A673 (cell line): ENCODE measurements at regions not wholly inside any gene's neighbourhood (a gene's known extent, or its start where the extent isn't known, plus 50 kb on each side); places are given as distances from the start of the nearest gene placed in this dataset.

Source experiments
- BruUV-seq: library from RNA; stranded (reverse); fragments of 400-500 nt; replicated peaks from 2 replicates; lab custom pipeline; 2021; lab: Mats Ljungman, UMichigan
- CTCF ChIA-PET: fragments of 300-600 bp; sonication (Branson Sonifier 250); formaldehyde crosslinking; loops from one replicate; lab custom pipeline; 2022; ENCODE audit warnings: antibody characterized with exemption; lab: Charles Lee
- POLR2A ChIA-PET: fragments of 300-600 bp; sonication (Branson Sonifier 250); formaldehyde crosslinking; loops from one replicate; lab custom pipeline; 2022; ENCODE audit warnings: antibody characterized with exemption; ENCODE audit not compliant: low non-redundant PET; lab: Charles Lee
- DNase-seq: peaks from one replicate; pipeline ENCODE4 v3.0.0-alpha.2; 2015; ENCODE audit warnings: low spot score
- H3K27ac ChIP-seq: fragments of 200-600 bp; sonication (generic); 2 replicates; pipeline ENCODE4 v1.5.1; 2016; ENCODE audit warnings: mixed run types, low read depth, mild to moderate bottlenecking, mixed read lengths, antibody characterized with exemption, low read length; ENCODE audit not compliant: poor library complexity, severe bottlenecking
- H3K27me3 ChIP-seq: fragments of 200-600 bp; sonication (generic); replicated peaks from 2 replicates; pipeline ENCODE4 v1.6.1; 2017; ENCODE audit warnings: mixed run types, low read depth, mild to moderate bottlenecking, mixed read lengths, antibody characterized with exemption, low read length; ENCODE audit not compliant: insufficient read depth, poor library complexity
- H3K36me3 ChIP-seq: fragments of 200-600 bp; sonication (generic); 2 replicates; pipeline ENCODE4 v1.6.1; 2016; ENCODE audit warnings: mixed run types, mild to moderate bottlenecking, mixed read lengths, antibody characterized with exemption, low read length; ENCODE audit not compliant: insufficient read depth, poor library complexity, severe bottlenecking
- H3K4me1 ChIP-seq: fragments of 200-600 bp; sonication (generic); 2 replicates; pipeline ENCODE4 v1.6.1; 2017; ENCODE audit warnings: mixed run types, mild to moderate bottlenecking, mixed read lengths, antibody characterized with exemption, low read length; ENCODE audit not compliant: insufficient read depth, poor library complexity, severe bottlenecking
- H3K4me3 ChIP-seq: fragments of 200-600 bp; sonication (generic); 2 replicates; pipeline ENCODE4 v1.5.1; 2016; ENCODE audit warnings: low read depth, mixed run types, mild to moderate bottlenecking, mixed read lengths, low read length; ENCODE audit not compliant: poor library complexity, severe bottlenecking
- H3K9me3 ChIP-seq: fragments of 200-600 bp; sonication (generic); 2 replicates; pipeline ENCODE4 v1.6.1; 2016; ENCODE audit warnings: mixed run types, low read depth, mild to moderate bottlenecking, mixed read lengths, antibody characterized with exemption, low read length; ENCODE audit not compliant: poor library complexity, severe bottlenecking
- EZH2 ChIP-seq: fragments of 200-600 bp; sonication (generic); IDR thresholded peaks from 2 replicates; pipeline ENCODE4 v1.6.1; 2017; ENCODE audit warnings: borderline replicate concordance, low read depth, mild to moderate bottlenecking, mixed read lengths, antibody characterized with exemption, low read length; ENCODE audit not compliant: poor library complexity, severe bottlenecking
- intact Hi-C: fragments of 100-400 bp; cut with micrococcal nuclease; formaldehyde crosslinking; loops from one replicate; pipeline ENCODE4 v1.10.0; 2022; ENCODE audit not compliant: unreplicated experiment
- TF ChIP-seq, protein P1 (sequence below): fragments of 300-800, 200-600 bp; sonication (generic); conservative IDR thresholded peaks from 2 replicates; pipeline ENCODE4 v1.5.1; 2017; ENCODE audit warnings: low read depth, mild to moderate bottlenecking, antibody characterized with exemption, low read length, moderate library complexity, mixed read lengths

DNA sequence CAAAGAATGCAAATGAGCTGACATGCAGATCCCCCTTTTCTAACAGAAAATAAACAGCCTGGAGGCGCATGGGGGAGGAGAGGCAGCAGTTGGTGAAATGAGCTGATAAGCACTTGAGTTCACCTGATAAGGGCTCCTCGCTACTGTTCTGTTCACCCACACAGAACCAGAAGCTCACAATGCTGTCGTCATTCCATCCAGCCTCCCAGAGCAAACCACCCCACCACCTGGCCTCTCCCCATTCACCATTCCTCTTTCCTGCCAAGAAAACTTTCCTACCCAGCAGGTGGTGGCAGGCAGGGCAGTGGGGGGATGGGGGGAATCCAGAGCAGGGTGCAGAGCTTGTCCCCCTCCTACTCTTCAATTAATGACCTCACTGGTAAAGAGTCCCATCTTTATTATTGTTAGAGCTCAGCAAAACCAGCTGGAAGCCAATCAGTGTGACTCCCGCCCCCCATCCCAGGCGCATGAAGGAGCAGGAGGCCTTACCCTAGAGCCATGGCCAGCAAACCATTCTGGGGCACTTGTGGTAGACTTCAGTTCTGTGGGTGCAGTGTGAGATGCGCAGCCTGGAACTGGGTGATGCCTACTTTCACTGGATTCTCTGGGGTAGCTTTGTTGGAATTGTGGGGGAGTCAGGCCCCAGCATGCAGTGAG lies 350.3 kb downstream of the ZIC3 start:
- TF ChIP-seq, protein P1, sequence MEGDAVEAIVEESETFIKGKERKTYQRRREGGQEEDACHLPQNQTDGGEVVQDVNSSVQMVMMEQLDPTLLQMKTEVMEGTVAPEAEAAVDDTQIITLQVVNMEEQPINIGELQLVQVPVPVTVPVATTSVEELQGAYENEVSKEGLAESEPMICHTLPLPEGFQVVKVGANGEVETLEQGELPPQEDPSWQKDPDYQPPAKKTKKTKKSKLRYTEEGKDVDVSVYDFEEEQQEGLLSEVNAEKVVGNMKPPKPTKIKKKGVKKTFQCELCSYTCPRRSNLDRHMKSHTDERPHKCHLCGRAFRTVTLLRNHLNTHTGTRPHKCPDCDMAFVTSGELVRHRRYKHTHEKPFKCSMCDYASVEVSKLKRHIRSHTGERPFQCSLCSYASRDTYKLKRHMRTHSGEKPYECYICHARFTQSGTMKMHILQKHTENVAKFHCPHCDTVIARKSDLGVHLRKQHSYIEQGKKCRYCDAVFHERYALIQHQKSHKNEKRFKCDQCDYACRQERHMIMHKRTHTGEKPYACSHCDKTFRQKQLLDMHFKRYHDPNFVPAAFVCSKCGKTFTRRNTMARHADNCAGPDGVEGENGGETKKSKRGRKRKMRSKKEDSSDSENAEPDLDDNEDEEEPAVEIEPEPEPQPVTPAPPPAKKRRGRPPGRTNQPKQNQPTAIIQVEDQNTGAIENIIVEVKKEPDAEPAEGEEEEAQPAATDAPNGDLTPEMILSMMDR = no peak
- TF ChIP-seq EZH2 = no peak
- no peak overlapping the region for H3K27ac ChIP-seq
- H3K4me1 ChIP-seq = no peaks in the 10 kb centered on the region
- ChIA-PET POLR2A (no interaction called here), CTCF (no interaction called here)
- DNase-seq = no peak
- H3K27me3 ChIP-seq = no peaks in the 10 kb centered on the region
- H3K9me3 ChIP-seq = no peaks in the 10 kb centered on the region
- H3K36me3 ChIP-seq = no peaks in the 10 kb centered on the region
- H3K4me3 ChIP-seq = no peak overlapping the region
- BruUV-seq = no TSS peak
- intact Hi-C loops = no loop called here

DNA sequence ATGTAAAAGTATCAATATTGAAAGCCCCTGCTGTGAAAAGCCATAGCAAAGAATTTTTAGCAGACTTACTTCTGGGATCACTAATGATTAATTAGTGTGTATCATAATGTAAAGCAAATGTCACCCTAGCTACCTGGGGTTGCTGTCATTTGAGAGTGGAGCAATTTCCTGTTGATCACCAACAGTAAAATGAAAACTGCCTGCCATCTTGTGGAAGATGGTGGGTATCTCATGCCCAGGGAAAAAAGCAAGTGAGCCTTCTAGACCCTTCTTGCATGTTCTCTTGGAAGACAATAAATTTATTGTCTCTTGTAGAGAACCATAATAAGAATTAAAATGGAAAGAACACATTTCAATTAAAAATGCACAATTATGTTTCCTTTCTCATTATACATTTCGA lies 360.2 kb downstream of the ZIC3 start:
- H3K36me3 ChIP-seq = no peaks in the 10 kb centered on the region
- no peaks in the 10 kb centered on the region for H3K4me1 ChIP-seq
- H3K9me3 ChIP-seq = no peaks in the 10 kb centered on the region
- ChIA-PET CTCF (interaction anchor here (0.6 to 1.0 kb wide), 2 partner anchors 494 to 652 kb away, joined by 3 to 5 read pairs; no protein-coding TSS in a partner anchor), POLR2A (no interaction called here)
- BruUV-seq = no TSS peak
- H3K4me3 ChIP-seq = no peak overlapping the region
- DNase-seq = peak; percentile 47
- no peak overlapping the region for H3K27ac ChIP-seq
- no peaks in the 10 kb centered on the region for H3K27me3 ChIP-seq
- TF ChIP-seq EZH2 = no peak
- TF ChIP-seq, protein P1 = peak; percentile 65
- intact Hi-C loops = loop anchor here (5.0 kb wide), 2 partner anchors 364 to 974 kb away; no protein-coding TSS in a partner anchor

DNA sequence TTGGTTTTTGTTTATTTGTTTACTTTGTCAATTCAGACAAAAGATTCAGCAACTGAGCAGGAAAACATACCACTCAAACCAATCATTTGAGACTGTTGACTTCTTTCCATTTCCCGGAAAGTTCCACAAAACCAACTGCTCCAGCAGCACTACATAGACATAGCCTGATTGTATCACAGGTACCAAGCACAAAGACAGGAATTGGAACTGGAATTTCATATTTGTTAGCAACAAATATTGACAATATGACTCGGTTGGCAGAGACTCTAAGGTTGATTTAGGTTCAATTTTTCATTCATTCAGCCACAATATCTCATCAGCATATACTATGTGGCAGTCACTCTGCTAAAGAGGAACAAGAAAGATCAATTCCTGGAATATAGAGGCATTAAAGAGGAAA lies 364.0 kb downstream of the ZIC3 start:
- no peak for DNase-seq
- TF ChIP-seq EZH2 = no peak
- TF ChIP-seq, protein P1 = no peak
- Histone ChIP-seq H3K27ac (no peak overlapping the region), H3K4me3 (no peak overlapping the region), H3K4me1 (no peaks in the 10 kb centered on the region), H3K27me3 (no peaks in the 10 kb centered on the region), H3K36me3 (no peaks in the 10 kb centered on the region), H3K9me3 (peaks cover 8% of the 10 kb centered on the region)
- intact Hi-C loops = loop anchor here (5.0 kb wide), 2 partner anchors 368 to 978 kb away; no protein-coding TSS in a partner anchor
- ChIA-PET CTCF (no interaction called here), POLR2A (no interaction called here)
- no TSS peak for BruUV-seq
